NCI-H82 treated with DMSO at 0.1 percent for 48 hours (cell line): ENCODE measurements at regions not wholly inside any gene's neighbourhood (a gene's known extent, or its start where the extent isn't known, plus 50 kb on each side); places are given as distances from the start of the nearest gene placed in this dataset.
A peak's percentile ranks its signal among the peaks of the same experiment; 100 is the strongest.
"Not testable (repeated sequence)": the region's sequence is repeated elsewhere in the genome, so short reads cannot be mapped to it uniquely, and the experiment has no call there.

Source experiments
- DNase-seq: peaks from one replicate; lab custom pipeline; 2025; ENCODE audit not compliant: unreplicated experiment; lab: John Stamatoyannopoulos, UW

- no peak for DNase-seq
Observed at GRCh38 chr6:117761610-117762009, 86.3 kb downstream of the NUS1 start.

- no peak for DNase-seq
Observed at GRCh38 chr6:117771403-117771802, 96.1 kb downstream of the NUS1 start.

DNA sequence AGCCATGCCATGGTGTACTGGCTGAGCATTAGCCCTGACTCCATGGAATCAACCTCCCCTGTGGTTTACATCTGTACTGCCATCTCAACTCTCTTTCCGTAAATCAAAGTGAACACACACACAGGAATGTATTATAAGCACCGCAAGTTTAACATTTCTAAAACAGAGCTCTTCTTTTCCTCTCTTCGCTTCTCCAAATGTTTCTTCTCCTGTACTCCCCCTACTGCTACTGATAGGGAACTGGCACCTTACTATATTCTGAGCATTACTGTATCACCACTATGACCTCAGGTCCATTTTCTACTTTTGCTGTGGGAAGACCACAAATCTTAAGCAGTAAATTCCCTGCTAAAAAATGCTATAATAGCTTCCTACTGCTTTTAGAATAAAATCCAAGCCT, 101.2 kb downstream of the NUS1 start:
- DNase-seq, result no peak

- no peak for DNase-seq
Observed at GRCh38 chr6:117781550-117781949, 106.3 kb downstream of the NUS1 start.

GRCh38 chr6:117783279-117783678, 108.0 kb downstream of the NUS1 start:
- no peak for DNase-seq

DNA sequence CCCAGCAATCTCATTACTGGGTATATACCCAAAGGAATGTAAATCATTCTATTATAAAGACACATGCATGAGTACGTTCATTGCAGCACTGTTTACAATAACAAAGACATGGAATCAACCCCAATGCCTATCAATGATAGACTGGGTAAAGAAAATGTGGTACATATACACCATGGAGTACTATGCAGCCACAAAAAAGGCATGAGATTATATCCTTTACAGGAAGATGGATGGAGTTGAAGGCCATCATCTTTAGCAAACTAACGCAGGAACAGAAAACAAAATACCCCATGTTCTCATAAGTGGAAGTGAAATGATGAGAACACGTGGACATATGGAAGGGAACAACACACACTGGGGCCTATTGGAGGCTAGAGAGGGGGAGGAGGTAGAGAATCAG, 115.7 kb downstream of the NUS1 start:
- no peak for DNase-seq

GRCh38 chr6:117795234-117795633, 111.8 kb upstream of the SLC35F1 start:
- DNase-seq, result no peak

DNA sequence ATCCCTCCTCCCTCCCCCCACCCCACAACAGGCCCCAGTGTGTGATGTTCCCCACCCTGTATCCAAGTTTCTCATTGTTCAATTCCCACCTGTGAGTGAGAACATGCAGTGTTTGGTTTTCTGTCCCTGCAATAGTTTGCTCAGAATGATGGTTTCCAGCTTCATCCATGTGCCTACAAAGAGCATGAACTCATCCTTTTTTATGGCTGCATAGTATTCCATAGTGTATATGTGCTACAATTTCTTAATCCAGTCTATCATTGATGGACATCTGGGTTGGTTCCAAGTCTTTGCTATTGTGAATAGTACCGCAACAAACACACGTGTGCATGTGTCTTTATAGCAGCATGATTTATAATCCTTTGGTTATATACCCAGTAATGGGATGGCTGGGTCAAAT, 108.2 kb upstream of the SLC35F1 start:
- not testable (repeated sequence) for DNase-seq

GRCh38 chr6:117810269-117810668, 96.8 kb upstream of the SLC35F1 start:
- DNase-seq, result no peak

DNA sequence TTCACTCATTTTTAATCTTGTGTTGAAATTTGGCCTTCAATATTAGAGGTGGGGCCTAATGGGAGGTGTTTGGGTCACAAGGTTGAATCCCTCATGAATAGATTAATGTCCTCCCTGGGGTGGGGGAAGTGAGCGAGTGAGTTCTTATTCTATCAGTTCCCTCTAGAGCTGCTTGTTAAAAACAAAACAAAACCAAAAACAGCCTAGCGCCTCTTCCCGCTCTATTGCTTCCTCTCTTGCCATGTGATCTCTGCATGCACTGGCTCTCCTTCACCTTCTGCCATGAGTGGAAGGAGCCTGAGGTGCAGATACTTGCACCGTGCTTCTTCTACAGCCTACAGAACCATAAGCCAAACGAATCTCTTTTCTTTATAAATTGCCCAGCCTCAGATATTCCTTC, 89.6 kb upstream of the SLC35F1 start:
- no peak for DNase-seq

DNA sequence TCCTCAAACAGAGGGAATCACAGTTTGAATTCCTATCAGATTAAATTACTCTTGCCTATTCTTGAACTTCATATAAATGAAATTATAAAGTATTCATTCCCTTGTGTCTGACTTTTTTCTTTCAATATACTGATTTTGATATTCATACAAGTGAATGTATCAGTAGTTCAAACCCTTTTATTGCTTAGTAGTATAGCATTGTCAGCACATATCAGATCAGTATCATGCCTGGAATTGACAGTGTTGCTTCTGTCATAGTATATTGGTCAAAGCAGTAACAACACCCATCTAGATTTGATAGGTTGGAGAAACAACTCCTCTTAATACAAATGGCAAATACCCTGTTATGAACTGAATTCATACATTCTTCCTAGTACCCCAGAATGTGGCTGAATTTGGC, 89.1 kb upstream of the SLC35F1 start:
- DNase-seq, result no peak

GRCh38 chr6:117818449-117818848, 88.6 kb upstream of the SLC35F1 start:
- DNase-seq, result no peak

DNA sequence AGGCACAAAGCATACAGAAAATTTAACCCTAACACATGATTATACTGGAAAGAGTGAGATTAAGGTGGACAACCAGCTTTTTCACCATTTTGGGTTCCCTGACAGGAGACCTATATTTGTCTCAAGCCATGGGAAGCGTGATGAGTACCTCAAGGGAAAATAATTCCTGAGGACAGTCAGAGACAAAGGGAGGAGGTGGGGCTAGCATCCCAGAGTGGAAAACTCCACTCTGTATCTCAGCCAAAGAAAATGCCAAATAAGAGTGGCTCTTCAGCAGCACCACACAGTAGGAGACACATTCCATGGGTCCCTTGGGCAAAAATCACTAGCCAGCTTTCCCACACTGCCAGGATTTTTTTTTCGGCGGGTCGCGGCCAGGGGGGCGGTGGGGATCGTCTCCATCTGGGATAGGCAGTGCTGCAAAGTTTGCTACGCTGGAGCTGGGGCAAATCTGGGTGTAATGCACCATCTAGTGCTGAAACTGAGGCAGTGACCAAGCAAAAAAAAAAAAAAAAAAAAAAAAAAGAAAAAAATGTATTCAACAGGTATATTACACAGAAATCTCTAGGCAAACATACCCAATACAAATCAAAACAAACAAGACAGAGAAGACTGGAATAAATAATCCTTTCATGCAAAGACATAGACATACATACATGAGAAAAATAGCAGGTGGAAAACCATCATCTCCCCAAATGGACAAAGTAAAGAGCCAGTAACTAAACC, 77.3 kb upstream of the SLC35F1 start:
- DNase-seq, result no peak

DNA sequence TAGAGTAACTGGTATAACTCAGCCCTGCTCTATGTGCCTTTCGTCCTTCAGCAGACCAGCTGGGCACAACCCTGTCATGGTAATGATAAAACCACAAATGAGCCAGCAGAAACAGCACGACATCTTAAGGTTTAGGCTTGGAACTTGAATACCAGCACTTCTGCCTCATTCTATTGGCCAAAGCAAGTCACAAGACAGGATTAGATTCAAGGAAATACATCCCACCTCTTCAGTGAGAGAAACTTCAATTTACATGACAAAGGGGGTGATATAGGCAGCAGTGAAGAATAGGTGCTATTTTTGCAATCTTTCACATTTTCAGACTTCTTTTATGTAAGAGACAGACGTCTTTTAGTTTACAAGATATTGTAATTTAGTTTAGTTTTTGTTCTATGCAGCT, 69.8 kb upstream of the SLC35F1 start:
- no peak for DNase-seq

GRCh38 chr6:117840541-117840983, 66.5 kb upstream of the SLC35F1 start:
- DNase-seq, result peak; percentile 15

DNA sequence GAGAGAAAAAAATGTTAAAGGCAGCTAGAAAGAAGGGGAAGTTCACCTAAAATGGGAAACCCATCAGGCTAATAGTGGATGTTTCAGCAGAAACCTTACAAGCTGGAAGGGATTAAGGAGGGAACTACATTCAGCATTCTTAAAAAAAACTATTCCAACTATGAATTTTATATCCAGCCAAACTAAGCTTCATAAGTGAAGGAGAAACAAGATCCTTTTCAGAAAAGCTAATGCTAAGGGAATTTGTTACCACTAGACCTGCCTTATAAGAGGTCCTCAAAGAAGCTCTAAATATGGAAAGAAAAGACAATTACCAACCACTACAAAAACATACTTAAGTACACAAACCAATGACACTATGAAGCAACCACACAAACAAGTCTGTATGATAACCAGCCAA, 59.2 kb upstream of the SLC35F1 start:
- no peak for DNase-seq

DNA sequence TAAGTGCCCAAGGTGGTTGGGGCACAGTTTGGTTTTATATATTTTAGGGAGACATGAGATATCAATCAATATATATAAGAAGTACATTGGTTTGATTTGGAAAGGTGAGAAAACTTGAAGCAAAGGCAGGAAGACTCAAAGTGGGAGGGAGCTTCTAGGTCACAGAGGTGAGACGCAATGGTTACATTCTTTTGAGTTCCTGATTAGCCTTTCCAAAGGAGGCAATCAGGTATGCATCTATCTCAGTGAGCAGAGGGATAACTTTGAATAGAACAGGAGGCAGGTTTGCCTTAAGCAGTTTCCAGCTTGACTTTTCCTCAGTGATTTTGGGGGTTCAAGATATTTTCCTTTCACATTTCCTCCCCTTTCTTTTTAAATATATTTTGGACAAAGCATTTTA, 58.0 kb upstream of the SLC35F1 start:
- DNase-seq, result no peak
